ENCODE measurements at regions not wholly inside any gene's neighbourhood (a gene's known extent, or its start where the extent isn't known, plus 50 kb on each side); places are given as distances from the start of the nearest gene placed in this dataset.

- no peak for DNase-seq (ENCODE audit: low read depth)
- no peak overlapping the region for H3K4me3 ChIP-seq (ENCODE audit: low read depth, low read length)
- TF ChIP-seq CTCF (IDR thresholded peaks at IDR 0.05; ENCODE audit: control insufficient read depth, extremely low read depth, insufficient read depth): no peak
These were observed 767.4 kb downstream of the SLITRK6 start for GRCh38 chr13:85031771-85032170.

- TF ChIP-seq CTCF (IDR thresholded peaks at IDR 0.05; ENCODE audit: control insufficient read depth, extremely low read depth, insufficient read depth): no peak
- H3K4me3 ChIP-seq (ENCODE audit: low read depth, low read length): no peak overlapping the region
These were observed 771.2 kb downstream of the SLITRK6 start for GRCh38 chr13:85028035-85028434.

GRCh38 chr13:85019121-85019520 is 780.1 kb downstream of the SLITRK6 start:
- no peak for DNase-seq (ENCODE audit: low read depth)
- TF ChIP-seq CTCF (IDR thresholded peaks at IDR 0.05; ENCODE audit: control insufficient read depth, extremely low read depth, insufficient read depth): no peak

More at GRCh38 chr13:85028035-85028434, 771.2 kb downstream of the SLITRK6 start:
- no peak for DNase-seq (ENCODE audit: low read depth)

GRCh38 chr13:85013006-85013405 is 786.2 kb downstream of the SLITRK6 start:
- H3K4me3 ChIP-seq (ENCODE audit: low read depth, low read length): no peak overlapping the region
- DNase-seq (ENCODE audit: low read depth): no peak
- no peak for TF ChIP-seq CTCF (IDR thresholded peaks at IDR 0.05; ENCODE audit: control insufficient read depth, extremely low read depth, insufficient read depth)

More at GRCh38 chr13:85019121-85019520, 780.1 kb downstream of the SLITRK6 start:
- no peak overlapping the region for H3K4me3 ChIP-seq (ENCODE audit: low read depth, low read length)

GRCh38 chr13:85009447-85009846 is 789.8 kb downstream of the SLITRK6 start:
- no peak for DNase-seq (ENCODE audit: low read depth)
- H3K4me3 ChIP-seq (ENCODE audit: low read depth, low read length): no peak overlapping the region
- no peak for TF ChIP-seq CTCF (IDR thresholded peaks at IDR 0.05; ENCODE audit: control insufficient read depth, extremely low read depth, insufficient read depth)

GRCh38 chr13:84999252-84999651 is 800.0 kb downstream of the SLITRK6 start:
- DNase-seq (ENCODE audit: low read depth): no peak
- no peak overlapping the region for H3K4me3 ChIP-seq (ENCODE audit: low read depth, low read length)

More at GRCh38 chr13:84999252-84999651, 800.0 kb downstream of the SLITRK6 start:
- TF ChIP-seq CTCF (IDR thresholded peaks at IDR 0.05; ENCODE audit: control insufficient read depth, extremely low read depth, insufficient read depth): no peak

Measured in LNCaP clone FGC (cell line).